ENCODE measurements at regions not wholly inside any gene's neighbourhood (a gene's known extent, or its start where the extent isn't known, plus 50 kb on each side); places are given as distances from the start of the nearest gene placed in this dataset.
"Not testable (repeated sequence)": the region's sequence is repeated elsewhere in the genome, so short reads cannot be mapped to it uniquely, and the experiment has no call there.

DNA sequence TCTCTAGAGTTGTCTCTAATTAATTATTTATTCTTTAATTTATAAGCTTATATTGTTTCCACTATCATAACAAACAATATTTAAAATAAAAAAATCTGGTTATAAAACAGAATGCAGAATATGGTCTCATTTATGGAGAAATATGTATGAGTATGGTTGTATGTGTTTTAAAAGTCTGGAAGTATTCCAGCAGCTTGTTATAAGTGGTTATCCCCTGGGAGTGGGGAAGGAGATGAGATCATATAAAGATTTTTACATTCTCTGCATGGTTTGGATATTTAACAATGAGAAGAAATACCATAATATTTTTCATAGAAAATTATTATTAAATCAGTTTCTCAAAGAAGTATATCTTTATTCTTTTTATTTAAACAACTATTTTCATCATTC is 135.4 kb upstream of the MB21D2 start:
- CTCF ChIA-PET: no interaction called here
- TF ChIP-seq, protein P1, sequence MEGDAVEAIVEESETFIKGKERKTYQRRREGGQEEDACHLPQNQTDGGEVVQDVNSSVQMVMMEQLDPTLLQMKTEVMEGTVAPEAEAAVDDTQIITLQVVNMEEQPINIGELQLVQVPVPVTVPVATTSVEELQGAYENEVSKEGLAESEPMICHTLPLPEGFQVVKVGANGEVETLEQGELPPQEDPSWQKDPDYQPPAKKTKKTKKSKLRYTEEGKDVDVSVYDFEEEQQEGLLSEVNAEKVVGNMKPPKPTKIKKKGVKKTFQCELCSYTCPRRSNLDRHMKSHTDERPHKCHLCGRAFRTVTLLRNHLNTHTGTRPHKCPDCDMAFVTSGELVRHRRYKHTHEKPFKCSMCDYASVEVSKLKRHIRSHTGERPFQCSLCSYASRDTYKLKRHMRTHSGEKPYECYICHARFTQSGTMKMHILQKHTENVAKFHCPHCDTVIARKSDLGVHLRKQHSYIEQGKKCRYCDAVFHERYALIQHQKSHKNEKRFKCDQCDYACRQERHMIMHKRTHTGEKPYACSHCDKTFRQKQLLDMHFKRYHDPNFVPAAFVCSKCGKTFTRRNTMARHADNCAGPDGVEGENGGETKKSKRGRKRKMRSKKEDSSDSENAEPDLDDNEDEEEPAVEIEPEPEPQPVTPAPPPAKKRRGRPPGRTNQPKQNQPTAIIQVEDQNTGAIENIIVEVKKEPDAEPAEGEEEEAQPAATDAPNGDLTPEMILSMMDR (IDR thresholded peaks at IDR 0.05): no peak
- no peak for DNase-seq
- Mint-ChIP-seq H3K27me3 (no peaks in the 10 kb centered on the region), H3K36me3 (ENCODE audit: low read depth) (no peaks in the 10 kb centered on the region), H3K27ac (no peak overlapping the region), H3K4me3 (no peak overlapping the region), H3K4me1 (no peaks in the 10 kb centered on the region), H3K9me3 (no peaks in the 10 kb centered on the region)
- POLR2A ChIA-PET: no interaction called here
- no peak for ATAC-seq (ENCODE audit: low read depth)
- intact Hi-C loops (cut with micrococcal nuclease): no loop called here

DNA sequence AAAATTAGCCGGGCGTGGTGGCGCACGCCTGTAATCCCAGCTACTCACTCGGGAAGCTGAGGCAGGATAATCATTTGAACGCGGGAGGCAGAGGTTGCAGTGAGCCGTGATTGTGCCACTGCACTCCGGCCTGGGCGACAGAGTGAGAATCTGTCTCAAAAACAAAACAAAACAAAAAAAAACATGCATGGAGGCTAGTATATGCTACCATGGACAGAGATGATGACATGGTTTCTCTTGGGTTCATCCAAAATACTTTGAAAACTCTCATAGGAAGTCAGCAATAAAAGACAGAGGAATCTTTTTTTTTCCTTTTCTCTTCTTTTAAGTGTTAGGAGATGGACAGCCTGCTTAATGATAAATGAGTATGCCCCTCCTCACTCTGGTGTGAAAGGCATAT is 137.7 kb upstream of the MB21D2 start:
- ChIA-PET POLR2A (no interaction called here), CTCF (no interaction called here)
- ATAC-seq (ENCODE audit: low read depth): no peak

GRCh38 chr3:193057616-193058015 is 140.0 kb upstream of the MB21D2 start:
- ChIA-PET POLR2A (no interaction called here), CTCF (no interaction called here)
- ATAC-seq (ENCODE audit: low read depth): no peak
- no peak overlapping the region for H3K27ac Mint-ChIP-seq
- TF ChIP-seq, protein P1 (IDR thresholded peaks at IDR 0.05): no peak
- no peaks in the 10 kb centered on the region for H3K4me1 Mint-ChIP-seq
- intact Hi-C loops (cut with micrococcal nuclease): no loop called here
- no peaks in the 10 kb centered on the region for H3K36me3 Mint-ChIP-seq (ENCODE audit: low read depth)
- no peaks in the 10 kb centered on the region for H3K9me3 Mint-ChIP-seq
- no peaks in the 10 kb centered on the region for H3K27me3 Mint-ChIP-seq
- H3K4me3 Mint-ChIP-seq: no peak overlapping the region
- no peak for DNase-seq

More for the DNA sequence above, 137.7 kb upstream of the MB21D2 start:
- no peak overlapping the region for H3K27ac Mint-ChIP-seq
- TF ChIP-seq, protein P1 (IDR thresholded peaks at IDR 0.05): no peak
- H3K4me3 Mint-ChIP-seq: no peak overlapping the region
- H3K36me3 Mint-ChIP-seq (ENCODE audit: low read depth): no peaks in the 10 kb centered on the region
- H3K9me3 Mint-ChIP-seq: no peaks in the 10 kb centered on the region
- no peaks in the 10 kb centered on the region for H3K27me3 Mint-ChIP-seq
- H3K4me1 Mint-ChIP-seq: no peaks in the 10 kb centered on the region
- no peak for DNase-seq
- intact Hi-C loops (cut with micrococcal nuclease): no loop called here

GRCh38 chr3:193060748-193061546 is 143.3 kb upstream of the MB21D2 start:
- H3K4me3 Mint-ChIP-seq: no peak overlapping the region
- CTCF ChIA-PET: no interaction called here

DNA sequence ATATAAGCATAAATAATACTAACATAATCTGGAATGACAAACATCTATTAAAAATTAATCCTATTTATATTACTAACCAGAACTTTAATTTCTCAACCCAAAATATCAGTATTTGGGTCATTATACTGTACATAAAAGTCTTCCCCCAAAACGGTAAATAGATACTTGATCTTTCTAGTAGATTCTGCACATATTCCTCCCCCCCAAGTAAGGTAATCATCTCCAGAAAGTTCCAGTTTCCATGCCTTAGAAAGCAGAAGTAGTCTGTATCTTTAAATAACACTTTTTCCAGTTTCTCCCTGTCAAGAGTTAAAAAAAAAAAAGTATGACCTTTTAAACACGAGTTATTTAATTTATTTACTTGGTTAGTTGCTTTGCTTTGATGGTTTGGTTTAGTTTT is 150.7 kb upstream of the MB21D2 start:
- no peak for ATAC-seq (ENCODE audit: low read depth)
- DNase-seq: no peak
- no peaks in the 10 kb centered on the region for H3K9me3 Mint-ChIP-seq
- peaks cover 2% of the 10 kb centered on the region for H3K27me3 Mint-ChIP-seq
- no peaks in the 10 kb centered on the region for H3K36me3 Mint-ChIP-seq (ENCODE audit: low read depth)
- H3K4me3 Mint-ChIP-seq: no peak overlapping the region
- H3K27ac Mint-ChIP-seq: no peak overlapping the region
- ChIA-PET CTCF (no interaction called here), POLR2A (no interaction called here)
- no peaks in the 10 kb centered on the region for H3K4me1 Mint-ChIP-seq
- TF ChIP-seq, protein P1 (IDR thresholded peaks at IDR 0.05): no peak
- intact Hi-C loops (cut with micrococcal nuclease): no loop called here

More at GRCh38 chr3:193060748-193061546, 143.3 kb upstream of the MB21D2 start:
- Mint-ChIP-seq H3K9me3 (no peaks in the 10 kb centered on the region), H3K4me1 (no peaks in the 10 kb centered on the region), H3K27ac (no peak overlapping the region), H3K36me3 (ENCODE audit: low read depth) (no peaks in the 10 kb centered on the region), H3K27me3 (peaks cover 2% of the 10 kb centered on the region)
- POLR2A ChIA-PET: no interaction called here
- ATAC-seq (ENCODE audit: low read depth): no peak
- TF ChIP-seq, protein P1 (IDR thresholded peaks at IDR 0.05): no peak
- intact Hi-C loops (cut with micrococcal nuclease): no loop called here
- no peak for DNase-seq

DNA sequence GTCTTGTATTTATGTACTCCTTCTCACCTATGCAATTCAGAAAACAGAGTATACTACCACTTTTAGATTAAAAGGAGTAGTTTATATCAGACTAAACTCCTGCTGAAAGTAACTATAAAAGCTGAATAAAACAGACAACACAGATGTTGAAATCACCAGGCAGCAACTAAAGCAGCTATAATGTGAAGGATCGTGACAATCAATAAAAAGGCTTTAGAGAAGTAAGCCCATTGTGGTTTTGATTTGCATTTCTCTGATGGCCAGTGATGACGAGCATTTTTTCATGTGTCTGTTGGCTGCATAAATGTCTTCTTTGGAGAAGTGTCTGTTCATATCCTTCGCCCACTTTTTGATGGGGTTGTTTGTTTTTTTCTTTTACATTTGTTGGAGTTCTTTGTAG is 152.1 kb upstream of the MB21D2 start:
- DNase-seq; H3K36me3 Mint-ChIP-seq (ENCODE audit: low read depth); H3K27ac Mint-ChIP-seq; H3K27me3 Mint-ChIP-seq; H3K4me1 Mint-ChIP-seq; CTCF ChIA-PET; POLR2A ChIA-PET; H3K9me3 Mint-ChIP-seq; intact Hi-C loops (cut with micrococcal nuclease); H3K4me3 Mint-ChIP-seq; ATAC-seq (ENCODE audit: low read depth): not testable (repeated sequence)

Measured in activated B cell treated with CpG ODN at 0.5 μM for 24 hours (primary cell).